ENCODE measurements at regions not wholly inside any gene's neighbourhood (a gene's known extent, or its start where the extent isn't known, plus 50 kb on each side); places are given as distances from the start of the nearest gene placed in this dataset.

- TF ChIP-seq, protein P1, sequence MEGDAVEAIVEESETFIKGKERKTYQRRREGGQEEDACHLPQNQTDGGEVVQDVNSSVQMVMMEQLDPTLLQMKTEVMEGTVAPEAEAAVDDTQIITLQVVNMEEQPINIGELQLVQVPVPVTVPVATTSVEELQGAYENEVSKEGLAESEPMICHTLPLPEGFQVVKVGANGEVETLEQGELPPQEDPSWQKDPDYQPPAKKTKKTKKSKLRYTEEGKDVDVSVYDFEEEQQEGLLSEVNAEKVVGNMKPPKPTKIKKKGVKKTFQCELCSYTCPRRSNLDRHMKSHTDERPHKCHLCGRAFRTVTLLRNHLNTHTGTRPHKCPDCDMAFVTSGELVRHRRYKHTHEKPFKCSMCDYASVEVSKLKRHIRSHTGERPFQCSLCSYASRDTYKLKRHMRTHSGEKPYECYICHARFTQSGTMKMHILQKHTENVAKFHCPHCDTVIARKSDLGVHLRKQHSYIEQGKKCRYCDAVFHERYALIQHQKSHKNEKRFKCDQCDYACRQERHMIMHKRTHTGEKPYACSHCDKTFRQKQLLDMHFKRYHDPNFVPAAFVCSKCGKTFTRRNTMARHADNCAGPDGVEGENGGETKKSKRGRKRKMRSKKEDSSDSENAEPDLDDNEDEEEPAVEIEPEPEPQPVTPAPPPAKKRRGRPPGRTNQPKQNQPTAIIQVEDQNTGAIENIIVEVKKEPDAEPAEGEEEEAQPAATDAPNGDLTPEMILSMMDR (IDR thresholded peaks at IDR 0.05; ENCODE audit: low read depth, low read length, missing input control) = no peak
- no peak for TF ChIP-seq ATF3 (IDR thresholded peaks at IDR 0.05)
- TF ChIP-seq TAF1 (conservative IDR thresholded peaks at IDR 0.05) = no peak
- no peak for TF ChIP-seq RAD21 (IDR thresholded peaks at IDR 0.05)
- TF ChIP-seq GABPA (IDR thresholded peaks at IDR 0.05 in 1 of 2, conservative IDR thresholded peaks at IDR 0.05 in 1 of 2) = no peak
- TF ChIP-seq EGR1 (IDR thresholded peaks at IDR 0.05; ENCODE audit: low read depth in 2 of 2) = no peak
- TF ChIP-seq YY1 (IDR thresholded peaks at IDR 0.05) = no peak
- no peak for TF ChIP-seq SP1 (IDR thresholded peaks at IDR 0.05)
- TF ChIP-seq, protein P2, sequence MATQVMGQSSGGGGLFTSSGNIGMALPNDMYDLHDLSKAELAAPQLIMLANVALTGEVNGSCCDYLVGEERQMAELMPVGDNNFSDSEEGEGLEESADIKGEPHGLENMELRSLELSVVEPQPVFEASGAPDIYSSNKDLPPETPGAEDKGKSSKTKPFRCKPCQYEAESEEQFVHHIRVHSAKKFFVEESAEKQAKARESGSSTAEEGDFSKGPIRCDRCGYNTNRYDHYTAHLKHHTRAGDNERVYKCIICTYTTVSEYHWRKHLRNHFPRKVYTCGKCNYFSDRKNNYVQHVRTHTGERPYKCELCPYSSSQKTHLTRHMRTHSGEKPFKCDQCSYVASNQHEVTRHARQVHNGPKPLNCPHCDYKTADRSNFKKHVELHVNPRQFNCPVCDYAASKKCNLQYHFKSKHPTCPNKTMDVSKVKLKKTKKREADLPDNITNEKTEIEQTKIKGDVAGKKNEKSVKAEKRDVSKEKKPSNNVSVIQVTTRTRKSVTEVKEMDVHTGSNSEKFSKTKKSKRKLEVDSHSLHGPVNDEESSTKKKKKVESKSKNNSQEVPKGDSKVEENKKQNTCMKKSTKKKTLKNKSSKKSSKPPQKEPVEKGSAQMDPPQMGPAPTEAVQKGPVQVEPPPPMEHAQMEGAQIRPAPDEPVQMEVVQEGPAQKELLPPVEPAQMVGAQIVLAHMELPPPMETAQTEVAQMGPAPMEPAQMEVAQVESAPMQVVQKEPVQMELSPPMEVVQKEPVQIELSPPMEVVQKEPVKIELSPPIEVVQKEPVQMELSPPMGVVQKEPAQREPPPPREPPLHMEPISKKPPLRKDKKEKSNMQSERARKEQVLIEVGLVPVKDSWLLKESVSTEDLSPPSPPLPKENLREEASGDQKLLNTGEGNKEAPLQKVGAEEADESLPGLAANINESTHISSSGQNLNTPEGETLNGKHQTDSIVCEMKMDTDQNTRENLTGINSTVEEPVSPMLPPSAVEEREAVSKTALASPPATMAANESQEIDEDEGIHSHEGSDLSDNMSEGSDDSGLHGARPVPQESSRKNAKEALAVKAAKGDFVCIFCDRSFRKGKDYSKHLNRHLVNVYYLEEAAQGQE (IDR thresholded peaks at IDR 0.05) = no peak
Measured at GRCh38 chr1:88528792-88529191, 155.3 kb upstream of the PKN2 start.
